Brain pericyte (primary cell): ENCODE measurements at regions not wholly inside any gene's neighbourhood (a gene's known extent, or its start where the extent isn't known, plus 50 kb on each side); places are given as distances from the start of the nearest gene placed in this dataset.
"Not testable (repeated sequence)": the region's sequence is repeated elsewhere in the genome, so short reads cannot be mapped to it uniquely, and the experiment has no call there.

Experiments used
- DNase-seq: peaks from one replicate; pipeline ENCODE4 v3.0.0-alpha.2; 2012; ENCODE audit warnings: low read depth, low spot score

GRCh38 chr15:75100679-75101078 lies 77.3 kb downstream of the PPCDC start:
- DNase-seq: no peak

- peak; percentile 54 for DNase-seq
Measured at GRCh38 chr15:75104804-75105557, 81.6 kb downstream of the PPCDC start.

GRCh38 chr15:75107516-75107907 lies 84.1 kb downstream of the PPCDC start:
- no peak for DNase-seq

- no peak for DNase-seq
Measured at GRCh38 chr15:75107908-75108838, 84.8 kb downstream of the PPCDC start.

- DNase-seq: no peak
Measured at GRCh38 chr15:75109021-75109735, 85.8 kb downstream of the PPCDC start.

GRCh38 chr15:75109736-75110130 lies 86.3 kb downstream of the PPCDC start:
- DNase-seq: no peak

- no peak for DNase-seq
Measured at GRCh38 chr15:75112278-75112847, 89.0 kb downstream of the PPCDC start.

- no peak for DNase-seq
Measured at GRCh38 chr15:75112848-75113492, 88.7 kb upstream of the C15orf39 start.

- DNase-seq: no peak
Measured at GRCh38 chr15:75114327-75114726, 87.4 kb upstream of the C15orf39 start.

- no peak for DNase-seq
Measured at GRCh38 chr15:75114796-75115195, 86.9 kb upstream of the C15orf39 start.

- DNase-seq: not testable (repeated sequence)
Measured at GRCh38 chr15:75115411-75115913, 86.2 kb upstream of the C15orf39 start.

- not testable (repeated sequence) for DNase-seq
Measured at GRCh38 chr15:75116143-75116542, 85.5 kb upstream of the C15orf39 start.

- no peak for DNase-seq
Measured at GRCh38 chr15:75117993-75118392, 83.7 kb upstream of the C15orf39 start.

GRCh38 chr15:75119312-75119711 lies 82.4 kb upstream of the C15orf39 start:
- not testable (repeated sequence) for DNase-seq

GRCh38 chr15:75121491-75121890 lies 80.2 kb upstream of the C15orf39 start:
- no peak for DNase-seq

GRCh38 chr15:75123395-75123794 lies 78.3 kb upstream of the C15orf39 start:
- peak; percentile 71 for DNase-seq

GRCh38 chr15:75124278-75124677 lies 77.4 kb upstream of the C15orf39 start:
- not testable (repeated sequence) for DNase-seq

GRCh38 chr15:75125935-75126334 lies 75.7 kb upstream of the C15orf39 start:
- no peak for DNase-seq

GRCh38 chr15:75126864-75127580 lies 74.7 kb upstream of the C15orf39 start:
- DNase-seq: no peak

- no peak for DNase-seq
Measured at GRCh38 chr15:75129788-75130187, 71.9 kb upstream of the C15orf39 start.
